GM08714 (cell line): ENCODE measurements at regions not wholly inside any gene's neighbourhood (a gene's known extent, or its start where the extent isn't known, plus 50 kb on each side); places are given as distances from the start of the nearest gene placed in this dataset.
"Not testable (repeated sequence)": the region's sequence is repeated elsewhere in the genome, so short reads cannot be mapped to it uniquely, and the experiment has no call there.

Experiments
- H3K4me3 ChIP-seq: fragments of 200-500 bp; sonication (Bioruptor generic); 2 replicates; pipeline ENCODE4 v1.5.1; 2014; ENCODE audit warnings: mild to moderate bottlenecking, low read length, inconsistent platforms
- ZNF274 ChIP-seq: IDR thresholded peaks from 2 replicates; pipeline ENCODE4 v1.6.1; 2012; ENCODE audit warnings: mild to moderate bottlenecking, low read depth, low read length

DNA sequence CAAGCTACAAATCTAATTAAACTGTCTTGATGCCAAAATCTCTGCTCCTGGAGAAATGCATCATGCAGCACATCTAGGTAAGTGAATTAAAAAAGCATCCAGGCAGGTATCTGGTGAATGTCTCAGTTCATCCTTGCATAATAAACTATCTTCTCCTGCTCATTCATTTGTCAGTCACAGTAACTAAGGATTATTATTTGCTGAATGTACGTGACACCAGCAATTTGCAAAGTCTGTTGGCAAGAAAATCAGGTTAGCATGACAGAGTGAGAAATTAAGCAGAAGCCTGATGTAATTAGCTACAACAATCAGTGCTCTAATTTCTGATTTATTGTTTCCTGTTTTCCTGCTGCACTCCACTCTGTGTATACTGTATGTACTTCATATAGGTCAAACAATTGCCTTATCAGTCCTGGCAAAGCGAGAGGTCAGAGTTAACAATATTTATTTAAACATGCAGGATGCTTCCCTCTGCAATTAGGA, 213.6 kb downstream of the FBXO8 start:
- H3K4me3 ChIP-seq, result no peak overlapping the region
- TF ChIP-seq ZNF274, result no peak

DNA sequence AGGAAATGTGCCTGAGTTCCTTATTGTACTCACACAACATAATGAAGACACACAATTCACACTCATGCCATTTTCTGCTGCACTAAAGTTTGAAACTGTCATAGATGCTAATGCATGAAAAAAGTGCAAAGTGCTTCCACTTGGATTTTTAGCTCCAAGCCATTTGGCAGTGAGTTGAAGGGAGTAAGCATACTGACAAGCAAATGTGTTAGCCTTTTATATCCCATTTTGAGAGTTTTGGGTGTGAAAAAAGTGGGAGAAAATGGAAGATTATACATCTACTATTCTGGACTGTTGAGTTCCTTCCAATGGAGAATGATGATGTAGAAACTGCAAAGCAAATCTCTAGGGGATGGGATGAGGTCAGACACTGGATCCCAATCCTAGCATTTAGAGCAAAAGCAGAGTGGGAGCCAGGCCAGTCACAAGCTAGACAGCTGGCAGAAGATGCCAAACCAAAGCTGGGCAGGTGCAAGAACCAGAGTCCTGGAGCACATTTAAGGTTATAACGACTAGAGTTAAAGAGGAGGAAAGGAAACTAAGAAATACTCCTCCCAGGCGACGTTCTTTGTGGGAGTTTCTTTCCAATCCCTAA, 216.8 kb downstream of the FBXO8 start:
- no peak for TF ChIP-seq ZNF274
- no peak overlapping the region for H3K4me3 ChIP-seq

DNA sequence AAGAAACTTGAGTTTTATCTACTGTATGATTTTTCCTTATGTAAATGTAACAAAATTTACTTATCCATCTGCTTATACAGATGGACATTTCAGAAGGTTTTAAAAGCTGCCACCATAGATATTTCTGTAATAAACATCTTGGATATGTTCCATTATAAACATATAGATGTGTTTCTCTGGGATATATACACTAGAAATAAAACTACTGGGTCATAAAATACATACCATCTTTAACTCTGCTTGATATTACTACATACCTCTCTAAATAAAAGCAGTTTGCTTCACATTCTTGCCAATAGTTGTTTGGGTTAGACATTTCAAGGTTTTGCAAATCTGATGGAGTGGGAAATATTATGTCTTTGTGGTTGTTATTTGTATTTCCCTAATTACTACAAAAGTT, 220.6 kb downstream of the FBXO8 start:
- H3K4me3 ChIP-seq, result no peak overlapping the region
- no peak for TF ChIP-seq ZNF274

DNA sequence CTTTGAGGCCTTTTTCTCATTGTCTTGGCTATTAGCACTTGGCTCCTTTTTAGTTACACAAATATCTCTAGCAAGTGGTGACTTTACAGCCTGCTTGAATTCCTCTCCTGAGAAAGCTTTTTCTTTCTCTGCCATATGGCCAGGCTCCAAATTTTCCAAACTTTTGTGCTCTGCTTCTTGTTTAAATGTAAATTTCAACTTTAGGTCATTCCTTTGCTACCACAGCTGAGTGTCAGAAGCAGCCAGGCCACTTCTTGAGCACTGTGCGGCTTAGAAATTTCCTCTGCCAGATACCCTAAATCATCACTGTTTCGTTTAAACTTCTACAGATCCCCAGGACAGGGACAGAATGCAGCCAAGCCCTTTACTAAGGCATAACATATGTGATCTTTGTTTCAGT, 222.4 kb downstream of the FBXO8 start:
- TF ChIP-seq ZNF274, result no peak
- H3K4me3 ChIP-seq, result no peak overlapping the region

DNA sequence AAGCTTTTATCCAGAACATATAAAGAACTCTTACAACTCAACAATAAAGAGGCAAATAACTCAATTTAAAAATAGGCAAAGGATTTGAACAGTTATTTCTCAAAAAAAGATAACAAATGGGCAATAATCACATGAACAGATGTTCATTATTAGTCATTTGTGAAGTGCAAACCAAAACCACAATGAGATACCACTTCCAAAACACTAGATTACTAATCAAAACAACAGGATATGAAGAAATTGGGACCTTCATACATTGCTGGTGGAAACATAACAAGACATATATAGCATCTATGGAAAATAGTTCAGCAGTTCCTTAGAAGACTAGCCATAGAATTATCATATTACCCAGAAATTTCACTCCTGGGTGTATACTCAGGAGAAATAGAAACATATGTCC, 224.6 kb downstream of the FBXO8 start:
- H3K4me3 ChIP-seq, result no peak overlapping the region
- TF ChIP-seq ZNF274, result no peak

DNA sequence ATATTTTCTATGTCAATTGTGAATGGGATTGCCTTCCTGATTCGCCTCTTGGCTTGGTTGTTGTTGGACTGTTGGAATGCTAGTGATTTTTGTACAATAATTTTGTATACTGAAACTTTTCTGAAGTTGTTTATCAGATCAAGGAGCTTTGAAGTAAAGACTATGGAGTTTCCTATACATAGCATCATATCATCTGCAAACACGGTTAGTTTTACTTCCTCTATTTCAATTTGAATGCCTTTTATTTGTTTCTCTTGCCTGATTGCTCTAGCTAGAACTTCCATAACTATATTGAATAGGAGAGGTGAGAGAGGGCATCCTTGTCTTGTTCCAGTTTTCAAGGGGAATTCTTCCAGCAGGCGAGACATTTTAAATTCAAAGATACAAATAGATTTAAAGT, 226.5 kb downstream of the FBXO8 start:
- no peak for TF ChIP-seq ZNF274
- no peak overlapping the region for H3K4me3 ChIP-seq

DNA sequence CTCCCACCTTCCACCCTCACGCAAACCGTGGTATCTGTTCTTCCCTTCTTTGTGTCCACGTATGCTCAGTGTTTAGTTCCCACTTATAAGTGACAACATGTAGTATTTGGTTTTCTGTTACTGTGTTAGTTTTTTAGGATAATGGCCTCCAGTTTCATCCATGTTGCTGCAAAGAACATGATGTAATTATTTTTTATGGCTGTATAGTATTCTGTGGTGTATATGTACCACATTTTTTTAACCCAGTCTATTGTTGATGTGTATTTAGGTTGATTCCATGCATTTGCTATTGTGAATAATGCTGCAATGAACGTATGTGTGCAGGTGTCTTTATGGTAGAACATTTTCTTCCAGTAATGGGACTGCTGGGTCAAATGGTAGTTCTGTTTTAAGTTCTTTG, 228.1 kb downstream of the FBXO8 start:
- no peak for TF ChIP-seq ZNF274
- H3K4me3 ChIP-seq, result no peak overlapping the region

DNA sequence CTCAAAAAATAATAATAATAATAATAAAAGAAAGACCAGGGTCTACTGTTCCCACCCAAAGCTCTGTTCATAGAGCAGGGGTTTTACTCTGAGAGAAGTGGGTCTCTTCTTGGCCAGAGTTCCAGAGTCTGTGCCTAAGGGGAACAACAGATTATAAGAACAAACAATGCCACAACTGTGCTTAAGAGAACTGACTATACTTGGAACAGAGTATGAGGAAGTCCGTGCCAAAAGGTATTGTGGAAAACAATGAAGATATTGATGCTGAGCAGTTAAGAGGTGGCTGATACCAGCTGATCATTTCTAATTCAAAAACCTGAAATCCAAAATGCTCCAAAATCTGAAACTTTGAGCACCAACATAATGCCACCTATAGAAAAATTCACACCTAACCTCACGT, 229.6 kb downstream of the FBXO8 start:
- no peak for TF ChIP-seq ZNF274
- no peak overlapping the region for H3K4me3 ChIP-seq

DNA sequence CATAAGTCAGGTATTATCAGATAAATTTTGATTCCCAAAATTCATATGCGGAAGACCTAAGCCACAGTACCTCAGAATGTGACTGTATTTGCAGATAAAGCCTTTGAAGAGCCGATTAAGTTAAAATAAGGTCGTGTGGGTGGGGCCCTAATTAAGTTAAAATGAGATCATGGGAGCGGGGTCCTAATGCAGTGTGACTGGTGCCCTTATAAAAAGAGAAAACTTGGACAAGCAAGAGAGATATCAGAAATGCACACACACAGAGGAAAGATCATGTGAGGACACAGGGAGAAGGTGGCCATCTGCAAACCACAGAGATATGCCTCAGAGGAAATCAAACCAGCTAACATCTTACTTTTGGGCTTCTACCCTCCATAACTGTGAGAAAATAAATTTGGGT, 236.1 kb downstream of the FBXO8 start:
- no peak for TF ChIP-seq ZNF274
- no peak overlapping the region for H3K4me3 ChIP-seq

DNA sequence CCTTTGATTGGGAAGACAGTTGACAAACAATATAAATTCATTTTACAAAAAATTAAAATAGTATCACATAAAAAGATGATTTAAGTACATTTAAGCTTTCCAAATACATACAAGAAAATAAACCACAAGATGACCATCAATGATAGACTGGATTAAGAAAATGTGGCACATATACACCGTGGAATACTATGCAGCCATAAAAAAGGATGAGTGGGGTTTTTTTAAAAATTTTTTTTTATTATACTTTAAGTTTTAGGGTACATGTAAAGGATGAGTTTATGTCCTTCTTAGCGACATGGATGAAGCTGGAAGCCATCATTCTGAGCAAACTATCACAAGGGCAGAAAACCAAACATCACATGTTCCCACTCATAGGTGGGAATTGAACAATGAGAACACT, 237.6 kb downstream of the FBXO8 start:
- not testable (repeated sequence) for H3K4me3 ChIP-seq

DNA sequence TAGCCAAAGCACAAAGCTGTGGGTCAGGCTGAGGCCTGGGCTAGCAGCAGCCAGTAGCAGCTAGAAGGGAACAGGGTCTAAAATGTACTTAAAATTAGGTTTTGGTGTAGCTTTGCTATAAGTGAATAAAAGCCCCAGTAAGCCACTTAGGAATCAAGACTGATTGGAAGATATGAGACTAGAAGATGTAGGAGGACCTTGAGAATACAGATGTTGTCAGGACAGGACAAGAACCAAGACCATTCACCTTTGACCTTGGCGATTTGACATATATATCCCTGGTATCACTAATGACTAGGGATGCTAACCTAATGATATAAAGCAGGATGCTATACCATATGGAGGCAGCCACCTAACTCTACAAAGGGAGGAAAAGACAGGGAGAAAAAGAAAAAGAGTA, 238.1 kb downstream of the FBXO8 start:
- no peak for TF ChIP-seq ZNF274
- no peak overlapping the region for H3K4me3 ChIP-seq

DNA sequence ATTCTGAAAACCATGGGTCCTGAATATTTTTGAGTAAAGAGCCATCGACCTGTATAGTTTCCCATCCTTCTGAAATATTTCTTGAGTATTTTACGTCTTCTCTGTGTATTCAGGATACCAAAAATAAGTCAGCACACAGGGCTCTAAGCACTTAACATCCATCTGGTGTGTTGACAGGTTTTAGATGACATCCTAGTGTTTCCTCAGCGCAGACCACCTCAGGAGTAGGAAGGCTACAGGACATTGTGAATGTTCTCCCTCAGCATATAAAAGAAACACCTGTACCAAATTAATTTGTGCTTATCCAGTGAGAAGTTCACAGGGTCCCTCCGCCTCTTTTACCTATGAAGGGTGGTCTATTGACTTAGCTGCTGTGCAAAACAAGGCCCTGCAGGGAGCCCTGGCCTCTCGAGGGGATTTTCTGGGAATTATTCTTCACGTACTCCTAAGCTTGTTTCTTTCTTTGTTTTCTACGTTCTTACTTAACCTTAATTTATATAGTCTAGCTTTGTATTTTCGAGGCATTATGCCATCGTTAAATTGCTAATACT, 241.8 kb downstream of the FBXO8 start:
- TF ChIP-seq ZNF274, result no peak
- no peak overlapping the region for H3K4me3 ChIP-seq

DNA sequence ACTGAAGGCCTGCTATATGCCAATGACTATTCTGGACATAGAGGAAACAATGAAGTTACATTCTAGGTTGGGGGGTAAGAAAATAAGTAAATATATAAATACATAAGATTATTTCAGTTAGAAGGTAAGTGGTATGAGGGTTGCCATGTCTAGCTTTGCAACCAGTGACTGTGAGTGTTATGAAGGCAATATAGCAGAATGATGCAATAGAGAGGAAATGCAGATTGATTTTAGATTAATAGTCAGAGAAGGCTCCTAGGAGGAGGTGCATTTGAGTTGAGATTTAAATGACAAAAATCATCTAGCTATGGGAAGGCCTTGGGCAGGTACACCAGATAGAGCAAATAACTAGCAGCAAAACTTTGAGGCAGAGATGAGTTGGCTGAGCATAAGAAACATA, 243.2 kb downstream of the FBXO8 start:
- H3K4me3 ChIP-seq, result no peak overlapping the region

DNA sequence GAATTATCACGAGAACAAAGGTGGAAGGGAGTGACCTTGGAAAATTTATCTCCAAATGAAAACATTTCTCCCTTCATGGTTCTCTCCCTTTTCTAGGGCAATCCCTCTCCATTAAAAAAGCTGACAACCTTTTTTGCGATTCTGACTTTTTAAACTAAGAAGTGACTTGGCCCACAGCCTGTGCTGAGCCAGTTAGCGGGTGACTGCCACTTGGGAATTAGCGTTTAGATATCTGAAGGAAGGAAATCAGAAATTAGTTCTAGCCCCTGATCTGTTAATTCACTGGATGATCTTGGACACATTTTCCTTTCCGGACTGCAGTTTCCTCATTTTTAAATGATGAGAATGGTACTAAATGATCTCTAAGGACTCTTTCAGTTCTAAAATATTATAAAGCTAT, 245.0 kb downstream of the FBXO8 start:
- H3K4me3 ChIP-seq, result no peak overlapping the region
- no peak for TF ChIP-seq ZNF274

More for the DNA sequence above, 243.2 kb downstream of the FBXO8 start:
- no peak for TF ChIP-seq ZNF274

DNA sequence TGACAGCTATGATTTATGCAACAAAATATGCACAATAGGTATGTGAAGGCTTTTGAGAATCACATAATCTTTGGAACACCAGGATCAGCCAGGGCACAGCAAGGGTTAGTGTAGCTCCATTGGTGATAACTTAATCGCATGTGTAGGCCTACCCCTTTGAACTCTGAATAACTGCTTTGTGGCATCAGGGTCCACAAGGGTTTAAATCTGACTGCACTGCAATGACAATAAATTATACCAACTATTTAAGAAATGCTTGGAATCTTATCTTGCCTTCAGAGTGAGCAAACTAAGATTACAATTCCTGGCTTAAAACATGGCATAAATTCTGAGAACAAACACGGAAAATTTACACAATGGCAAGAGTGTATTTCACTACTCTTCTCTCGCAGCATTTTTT, 245.8 kb downstream of the FBXO8 start:
- TF ChIP-seq ZNF274, result no peak
- no peak overlapping the region for H3K4me3 ChIP-seq

DNA sequence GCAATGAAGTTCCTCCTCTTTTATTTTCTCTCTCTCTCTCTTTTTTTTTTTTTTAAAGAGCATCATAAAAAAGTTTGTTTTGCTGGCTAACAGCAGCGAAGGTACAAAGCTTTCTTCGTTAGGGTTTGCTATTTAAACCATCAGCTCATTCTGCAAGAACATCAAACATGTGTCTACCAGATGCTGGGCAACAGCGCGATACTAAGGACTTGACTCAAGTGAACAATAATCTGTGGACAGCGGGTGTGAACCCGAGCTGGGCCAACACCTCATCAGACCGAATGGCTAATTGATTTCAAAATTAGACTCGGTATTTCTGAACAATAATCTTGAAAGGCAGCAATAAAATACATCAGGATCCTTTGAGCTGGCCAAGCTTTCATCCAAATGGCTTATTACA, 246.4 kb downstream of the FBXO8 start:
- no peak for TF ChIP-seq ZNF274
- no peak overlapping the region for H3K4me3 ChIP-seq

DNA sequence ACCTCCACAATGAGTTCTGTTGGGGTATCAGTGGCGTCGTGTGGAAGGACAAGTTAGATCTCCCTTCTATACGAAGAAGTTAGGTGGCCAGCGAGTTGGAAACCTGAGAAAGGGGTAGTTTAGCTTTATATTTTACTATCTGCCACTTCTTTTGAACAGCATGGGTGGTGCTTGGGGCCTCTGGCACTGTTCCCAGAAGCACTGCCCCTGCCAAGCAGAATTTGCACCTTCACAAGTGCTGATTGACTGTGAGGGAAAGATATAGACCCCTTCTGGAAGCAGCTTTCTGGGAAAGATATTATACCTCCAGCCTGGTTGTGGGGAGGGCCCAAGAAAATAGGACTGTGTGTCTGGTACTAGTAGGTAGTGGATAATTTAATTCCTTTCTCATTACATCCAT, 246.9 kb downstream of the FBXO8 start:
- TF ChIP-seq ZNF274, result no peak
- H3K4me3 ChIP-seq, result no peak overlapping the region
